Activated effector memory CD4-positive, alpha-beta T cell treated with Interleukin-2 at 50 U/mL for 16 hours (primary cell): ENCODE measurements at regions not wholly inside any gene's neighbourhood (a gene's known extent, or its start where the extent isn't known, plus 50 kb on each side); places are given as distances from the start of the nearest gene placed in this dataset.

Experiments used
- DNase-seq: peaks from one replicate; pipeline ENCODE4 v3.0.0-alpha.2; 2020

DNA sequence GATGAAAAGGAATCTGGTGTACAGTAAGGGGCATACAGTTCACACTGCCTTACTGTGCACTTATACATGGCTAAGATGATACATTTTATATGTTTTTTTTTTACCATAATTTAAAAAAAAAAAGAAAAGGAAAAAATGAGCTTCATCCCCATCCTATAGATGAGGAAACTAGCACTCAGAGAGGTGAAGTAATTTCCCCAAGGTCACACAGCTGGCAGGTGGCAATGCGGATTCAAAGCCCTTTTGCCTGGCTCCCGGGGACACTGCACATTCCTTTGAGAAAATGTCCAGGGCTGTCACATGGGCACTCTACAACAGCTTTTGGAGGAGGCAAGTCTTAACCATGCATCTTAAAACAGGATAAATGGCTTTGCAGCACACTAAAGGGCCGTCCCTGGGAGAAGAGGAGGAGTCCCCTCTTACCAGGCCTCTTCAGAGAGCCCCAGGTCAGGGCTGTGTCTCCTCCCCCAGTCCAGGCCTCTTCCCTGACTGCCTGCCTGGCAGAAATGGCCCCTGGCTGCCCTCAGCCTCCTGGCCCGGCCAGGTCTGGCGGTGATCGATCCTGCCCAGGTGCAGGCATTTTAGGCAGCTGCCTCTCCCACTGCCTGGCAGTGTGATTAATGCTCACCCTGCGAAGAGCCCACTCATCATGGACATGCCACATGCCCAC, 95.1 kb upstream of the LINGO1 start:
- DNase-seq, result no peak

DNA sequence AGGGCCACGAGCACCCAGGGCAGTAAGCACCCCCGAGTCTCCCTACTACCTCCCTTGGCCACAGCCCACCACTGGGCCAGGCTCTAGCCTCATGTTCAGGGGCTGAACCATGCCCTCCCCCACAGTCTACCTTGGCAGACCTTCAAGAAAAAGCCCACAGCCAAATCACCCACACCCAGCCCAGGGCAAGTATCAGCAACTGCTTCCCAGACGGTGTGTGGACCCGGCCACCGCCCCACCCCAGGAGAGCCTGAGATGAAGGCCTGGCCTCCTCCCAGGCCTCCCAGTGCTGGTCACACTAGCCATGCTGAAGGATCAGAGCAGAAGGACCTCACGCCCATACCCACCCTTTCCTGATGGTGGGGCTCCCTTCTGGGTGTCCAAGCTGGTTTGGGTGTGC, 92.0 kb upstream of the LINGO1 start:
- no peak for DNase-seq

DNA sequence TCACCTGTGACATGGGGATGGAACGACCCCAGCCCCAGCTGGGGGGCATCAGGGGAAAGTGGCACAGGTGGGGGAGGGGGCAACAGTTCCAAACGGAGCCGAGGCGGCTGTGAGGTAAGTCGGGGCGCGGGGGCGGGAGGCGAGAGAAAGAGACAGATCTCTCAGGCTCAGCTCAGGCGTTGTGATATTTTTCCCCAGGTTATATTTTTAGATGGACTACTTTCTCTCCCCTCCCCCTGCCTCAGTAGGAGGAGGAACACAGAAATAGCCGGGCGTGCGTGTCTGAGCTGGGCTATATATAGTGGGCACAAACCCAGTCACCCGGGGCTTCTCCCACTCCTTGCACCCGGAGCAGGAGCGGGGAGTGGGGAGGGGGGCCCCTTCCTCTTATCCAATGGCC, 91.0 kb upstream of the LINGO1 start:
- DNase-seq, result no peak

DNA sequence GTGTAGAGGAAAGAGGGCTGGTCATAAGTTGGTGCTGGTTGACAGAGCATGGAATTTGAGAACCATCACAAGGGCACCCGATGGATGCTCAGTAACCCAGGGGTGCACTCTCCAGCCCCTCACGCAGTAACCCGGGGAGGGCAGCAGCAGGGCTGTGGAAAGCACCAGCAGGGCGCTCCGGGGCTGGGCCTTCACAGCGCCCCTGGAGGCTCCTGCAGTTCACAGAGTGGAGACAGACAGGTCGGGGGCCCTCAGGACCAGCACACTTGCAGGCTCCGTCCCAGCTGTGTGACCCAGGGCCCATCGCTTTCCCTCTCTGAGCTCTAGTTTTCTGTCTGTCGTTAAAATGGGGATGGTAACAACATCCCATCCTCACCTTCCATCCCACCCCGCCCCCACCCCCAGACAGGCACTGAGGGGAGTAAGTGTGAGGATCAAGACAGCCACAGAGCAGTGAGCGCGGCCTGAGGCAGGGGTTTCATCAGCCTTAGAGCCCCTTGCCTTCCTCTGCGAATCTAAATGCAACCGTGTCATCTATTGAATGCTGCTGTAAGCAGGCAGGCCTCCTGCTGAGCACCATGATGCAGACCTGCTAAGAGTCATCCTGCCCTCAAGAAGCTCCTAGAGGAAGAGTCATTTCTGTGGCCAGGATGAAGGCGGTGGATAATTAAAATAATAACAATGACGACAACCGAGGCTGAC, 90.2 kb upstream of the LINGO1 start:
- DNase-seq, result no peak

DNA sequence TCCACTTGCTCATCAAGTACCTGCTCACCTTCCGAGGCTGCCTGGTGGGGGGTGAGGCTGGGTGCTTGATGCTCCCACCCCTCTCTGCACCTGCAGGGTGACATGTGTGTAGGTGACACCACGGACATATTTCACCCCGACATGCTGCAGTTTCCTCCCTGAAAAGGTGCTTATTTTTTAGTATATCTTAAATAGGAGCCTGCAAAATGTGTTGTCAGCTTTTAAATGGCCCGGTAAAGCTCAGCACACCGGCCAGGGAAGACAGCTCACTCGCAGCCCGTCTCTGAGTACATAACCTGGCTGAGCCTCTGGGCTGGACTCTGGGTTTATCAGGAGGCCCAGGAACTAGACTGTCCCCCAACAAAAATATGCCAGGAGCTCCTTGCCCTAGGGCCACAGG, 89.3 kb upstream of the LINGO1 start:
- no peak for DNase-seq

DNA sequence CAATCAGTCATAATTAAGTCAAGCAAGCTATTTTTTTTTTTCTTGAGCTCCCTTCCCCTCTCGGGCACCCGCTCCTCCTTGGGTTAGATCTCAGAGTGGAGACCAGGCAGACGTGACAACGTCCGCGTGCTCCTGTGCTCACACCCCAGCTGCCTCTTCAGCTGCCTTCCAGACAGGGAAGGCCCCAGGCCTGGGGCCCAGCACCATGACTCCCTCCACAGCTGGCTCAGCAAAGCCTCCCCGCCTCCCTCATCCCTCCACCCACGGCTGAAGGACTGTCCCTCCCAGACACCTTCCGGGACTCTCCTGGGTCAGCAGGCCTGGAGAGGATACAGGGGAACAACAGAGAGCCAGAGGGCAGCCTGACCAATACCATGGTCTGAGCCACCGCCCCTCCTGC, 87.9 kb upstream of the LINGO1 start:
- no peak for DNase-seq

DNA sequence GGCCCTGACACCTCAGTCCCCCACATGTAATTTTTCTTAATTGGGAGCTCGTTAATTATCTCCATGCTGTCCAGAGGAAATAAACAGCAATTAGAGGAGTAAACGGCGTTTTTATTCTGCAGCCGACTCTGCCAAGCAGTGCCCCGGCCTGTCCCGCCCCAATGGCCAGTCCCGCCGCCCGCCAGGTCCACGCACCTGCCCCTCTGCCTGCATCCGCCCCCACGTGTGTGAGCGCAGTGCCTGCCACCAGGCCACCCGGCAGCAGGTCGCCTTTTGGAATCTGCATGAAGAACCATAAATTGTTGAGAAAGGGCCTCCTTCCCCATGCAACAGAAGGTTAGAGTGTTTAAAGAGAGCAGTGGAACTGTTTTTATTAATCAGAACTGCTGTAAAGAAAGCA, 87.5 kb upstream of the LINGO1 start:
- DNase-seq, result no peak

DNA sequence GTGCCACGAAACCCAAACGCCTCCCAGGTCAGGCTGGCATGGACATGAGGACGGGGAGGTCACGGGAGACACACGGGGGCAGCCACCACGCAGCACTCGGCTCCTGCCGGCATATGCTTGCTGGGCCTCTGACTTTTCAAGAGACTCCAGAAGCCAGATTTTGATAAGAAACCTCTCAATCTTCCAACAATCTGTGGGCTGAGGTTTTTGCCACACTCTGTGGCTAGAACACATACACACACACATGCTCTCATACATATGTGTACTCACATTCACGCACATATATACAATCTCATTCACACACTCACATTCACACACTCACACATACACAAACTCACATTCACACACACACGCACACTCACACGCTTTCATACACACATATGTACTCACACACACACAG, 86.7 kb upstream of the LINGO1 start:
- no peak for DNase-seq

DNA sequence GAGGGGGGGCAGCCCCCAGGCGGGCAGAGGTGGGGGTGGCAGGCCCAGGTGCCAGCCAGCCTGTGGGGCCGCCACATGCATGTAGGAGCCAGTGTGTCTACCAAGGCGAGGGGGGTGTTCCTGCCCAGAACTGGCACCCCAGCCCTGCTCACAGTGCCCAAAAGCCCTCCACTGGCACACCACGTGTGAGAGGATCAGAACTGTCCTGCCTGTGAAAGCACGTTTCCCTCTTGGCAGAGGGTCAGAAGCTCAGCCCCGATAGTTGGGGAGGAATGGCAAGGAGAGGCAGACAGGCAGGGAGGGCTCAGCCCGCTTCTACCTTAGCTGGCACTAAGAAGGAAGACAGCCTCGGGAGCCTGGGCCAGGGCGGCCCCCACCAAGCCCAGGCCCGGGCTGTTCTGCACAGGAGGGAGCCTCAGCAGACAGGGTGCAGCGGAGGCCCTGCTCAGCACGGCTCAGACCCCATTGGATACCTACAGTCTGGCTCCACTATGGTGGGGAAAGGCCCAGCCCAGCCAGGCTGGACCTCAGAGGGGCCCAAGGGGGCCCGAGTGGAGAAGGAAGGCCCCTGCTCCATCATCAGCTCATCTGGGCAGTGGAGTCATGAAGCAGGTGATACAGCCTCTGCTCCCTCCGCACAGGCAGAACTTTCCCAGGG, 84.8 kb upstream of the LINGO1 start:
- DNase-seq, result no peak

DNA sequence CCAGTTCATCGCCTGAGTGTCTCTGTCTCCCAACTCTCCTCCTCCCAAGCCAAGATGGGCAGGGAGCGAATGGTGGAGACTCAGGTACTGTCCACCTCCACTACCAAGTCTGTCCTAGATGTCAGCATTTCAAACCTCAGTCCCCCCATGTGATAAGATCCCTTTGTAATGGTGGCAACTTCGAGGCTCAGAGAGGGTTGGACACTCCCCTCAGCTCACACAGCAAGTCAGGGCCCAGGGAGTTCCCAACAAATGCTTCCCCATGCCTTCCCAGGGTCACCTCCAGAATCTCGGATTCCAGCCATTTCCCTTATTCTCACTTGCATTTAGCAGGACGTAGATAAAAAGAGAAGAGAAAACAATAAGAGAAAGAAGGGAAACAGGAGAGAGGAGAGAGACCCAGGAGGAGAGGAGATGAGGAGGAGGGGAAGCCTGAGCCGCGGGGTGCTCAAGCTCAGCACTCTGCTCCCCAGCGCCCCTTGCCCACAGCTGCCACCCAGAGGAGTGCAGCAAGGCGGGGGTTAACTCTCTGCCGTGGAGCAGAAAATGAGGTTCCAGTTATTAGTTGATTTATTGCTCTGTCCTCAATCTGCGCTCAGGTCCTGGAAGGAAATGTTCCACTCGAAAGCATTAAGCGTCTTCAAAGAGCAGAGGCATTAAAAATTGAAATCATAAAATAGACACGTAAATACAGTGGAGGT, 84.1 kb upstream of the LINGO1 start:
- no peak for DNase-seq

DNA sequence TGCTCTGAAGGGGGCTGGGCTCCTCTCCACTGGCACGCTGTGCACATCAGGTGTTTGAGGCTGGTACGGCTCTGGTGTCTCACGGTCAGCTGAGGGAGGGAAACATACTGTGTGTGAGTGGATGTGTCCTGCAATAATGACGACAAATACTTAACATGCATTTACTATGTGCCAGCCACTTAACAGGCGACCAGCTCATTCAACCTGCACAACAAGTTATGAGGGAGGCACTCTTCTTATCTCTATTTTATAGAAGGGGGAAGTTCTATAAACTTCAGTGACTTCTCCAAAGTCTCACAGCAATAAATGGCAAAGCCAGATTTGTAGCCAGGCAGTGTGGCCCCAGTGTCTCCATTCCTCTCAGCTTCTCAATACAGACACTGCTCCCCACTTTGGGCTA, 83.1 kb upstream of the LINGO1 start:
- DNase-seq, result no peak

DNA sequence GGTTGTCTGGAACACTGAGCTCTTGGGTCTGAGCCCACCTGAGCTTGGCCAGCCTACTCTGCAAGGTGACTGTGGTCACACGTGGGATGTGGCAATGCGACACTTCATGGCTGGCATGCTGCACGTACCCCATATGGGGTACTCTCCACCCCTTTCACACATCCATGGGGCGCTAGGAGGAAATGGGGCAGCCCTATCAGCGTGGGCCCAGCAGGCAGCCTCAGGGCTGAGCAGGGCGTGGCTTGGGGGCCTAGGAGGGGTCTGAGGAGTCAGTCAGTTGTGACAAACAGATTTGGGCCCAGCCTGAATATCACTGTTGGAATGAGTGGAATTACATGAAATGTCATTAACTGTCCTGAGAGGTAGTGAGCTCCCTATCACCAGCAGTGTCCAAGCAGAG, 82.3 kb upstream of the LINGO1 start:
- no peak for DNase-seq

DNA sequence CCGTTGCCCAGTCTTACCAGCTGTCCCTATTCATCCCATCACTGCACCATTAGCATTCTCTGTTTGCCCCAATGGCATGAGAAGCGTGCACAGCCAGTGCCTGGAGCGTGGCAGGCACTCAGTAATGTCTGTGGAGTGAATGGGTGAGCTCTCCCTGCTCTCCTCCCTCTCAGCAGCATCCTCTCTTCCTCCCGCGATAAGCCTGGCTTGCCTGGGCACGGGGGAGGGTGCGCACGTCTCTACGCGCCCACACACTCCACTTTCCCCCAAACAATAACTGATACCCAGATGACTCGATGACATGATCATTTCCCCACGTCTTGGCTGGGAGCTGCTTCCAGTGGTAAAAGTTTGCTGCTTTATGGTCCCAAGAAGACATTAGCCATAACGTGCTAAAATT, 81.8 kb upstream of the LINGO1 start:
- no peak for DNase-seq

DNA sequence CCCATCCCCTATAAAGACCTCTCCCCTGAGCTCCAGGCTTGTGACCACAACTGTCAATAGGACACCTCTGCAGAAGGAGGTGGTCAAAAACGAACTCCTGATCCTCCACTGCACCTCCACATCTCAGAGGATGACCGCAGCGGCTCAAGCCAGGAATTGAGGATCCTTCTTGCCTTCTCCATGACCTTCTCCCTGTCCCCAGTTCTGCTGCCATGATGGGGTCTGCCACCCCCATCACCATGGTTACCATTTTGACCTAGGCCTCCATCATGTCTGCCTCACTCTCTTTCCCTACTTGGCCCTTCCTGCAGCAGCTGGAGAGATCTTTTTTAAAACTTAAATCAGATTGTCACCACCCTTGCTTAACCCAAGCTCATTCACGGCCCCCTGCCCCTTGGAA, 81.3 kb upstream of the LINGO1 start:
- DNase-seq, result no peak

DNA sequence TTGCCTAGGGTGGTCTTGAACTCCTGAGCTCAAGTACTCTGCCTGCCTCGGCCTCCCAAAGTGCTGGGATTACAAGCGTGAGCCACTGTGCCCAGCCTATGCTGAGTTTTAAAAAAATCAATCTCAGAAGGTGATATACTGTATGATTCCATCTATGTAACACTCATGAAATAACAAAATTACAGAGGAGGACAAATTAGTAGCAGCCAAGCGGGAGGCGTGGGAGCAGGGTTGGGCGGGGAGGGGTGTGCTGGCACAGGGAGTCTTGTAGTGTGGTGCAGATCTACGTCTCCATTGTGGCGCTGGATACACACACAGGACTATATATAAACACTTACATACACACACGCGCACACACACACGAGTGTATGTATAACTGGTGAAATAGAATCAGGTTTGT, 80.6 kb upstream of the LINGO1 start:
- DNase-seq, result no peak

DNA sequence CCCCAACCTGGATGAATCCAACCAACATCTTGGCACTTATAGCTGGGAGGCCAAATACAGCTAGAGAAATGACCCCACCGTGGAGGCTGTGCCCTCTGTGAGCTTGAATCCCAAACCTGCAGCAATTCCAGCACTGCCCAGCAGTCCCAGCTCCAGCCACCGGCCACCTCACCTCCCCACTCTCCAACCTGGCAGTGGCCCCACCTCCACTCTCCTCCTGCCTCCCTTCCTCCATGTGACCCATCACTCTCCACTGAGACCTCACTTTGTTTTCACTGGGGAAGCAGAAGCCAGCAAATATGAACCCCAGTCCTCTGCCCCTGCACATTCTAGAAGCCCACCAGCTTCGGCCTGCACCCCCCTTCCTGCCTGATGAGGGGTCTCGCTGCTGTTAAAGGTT, 79.7 kb upstream of the LINGO1 start:
- no peak for DNase-seq

DNA sequence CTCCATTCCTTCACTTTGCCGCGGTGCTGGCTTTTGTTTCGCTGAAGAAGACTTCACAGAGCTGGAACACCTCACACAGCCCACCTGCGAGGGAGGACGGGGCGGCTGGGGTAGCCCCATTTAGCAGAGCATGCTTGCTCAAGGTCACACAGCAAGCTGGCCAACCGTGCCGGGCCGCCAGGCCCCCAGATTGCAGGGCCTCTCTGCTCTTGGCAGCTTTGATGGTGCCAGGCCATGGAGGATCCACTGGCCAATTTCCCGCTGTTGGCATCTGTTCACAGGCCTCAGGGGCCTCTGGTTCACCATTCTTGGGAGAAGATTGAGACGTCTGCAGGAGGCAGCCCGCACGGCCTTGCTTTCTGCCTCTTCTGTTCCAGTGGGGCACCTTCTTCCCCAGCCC, 77.9 kb upstream of the LINGO1 start:
- DNase-seq, result no peak

DNA sequence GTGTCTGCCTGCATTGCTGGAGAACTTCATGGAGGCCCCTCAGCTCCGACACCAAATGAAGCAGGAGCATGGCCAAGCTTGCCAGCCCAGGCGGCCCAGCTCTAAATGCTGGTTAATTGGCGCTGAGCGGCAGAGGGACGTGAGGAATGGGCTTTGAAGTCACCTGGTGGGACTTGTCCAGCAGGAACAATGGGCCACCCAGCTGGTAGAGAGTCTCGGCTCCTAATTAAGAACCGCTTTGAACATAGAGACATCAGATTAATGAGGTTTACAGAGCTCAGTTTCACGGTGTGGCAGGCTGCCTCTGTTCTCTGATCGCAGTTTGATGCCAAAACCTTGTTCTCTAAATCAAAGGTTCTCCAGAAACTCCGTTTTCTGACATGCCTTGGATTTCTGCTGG, 77.5 kb upstream of the LINGO1 start:
- no peak for DNase-seq

DNA sequence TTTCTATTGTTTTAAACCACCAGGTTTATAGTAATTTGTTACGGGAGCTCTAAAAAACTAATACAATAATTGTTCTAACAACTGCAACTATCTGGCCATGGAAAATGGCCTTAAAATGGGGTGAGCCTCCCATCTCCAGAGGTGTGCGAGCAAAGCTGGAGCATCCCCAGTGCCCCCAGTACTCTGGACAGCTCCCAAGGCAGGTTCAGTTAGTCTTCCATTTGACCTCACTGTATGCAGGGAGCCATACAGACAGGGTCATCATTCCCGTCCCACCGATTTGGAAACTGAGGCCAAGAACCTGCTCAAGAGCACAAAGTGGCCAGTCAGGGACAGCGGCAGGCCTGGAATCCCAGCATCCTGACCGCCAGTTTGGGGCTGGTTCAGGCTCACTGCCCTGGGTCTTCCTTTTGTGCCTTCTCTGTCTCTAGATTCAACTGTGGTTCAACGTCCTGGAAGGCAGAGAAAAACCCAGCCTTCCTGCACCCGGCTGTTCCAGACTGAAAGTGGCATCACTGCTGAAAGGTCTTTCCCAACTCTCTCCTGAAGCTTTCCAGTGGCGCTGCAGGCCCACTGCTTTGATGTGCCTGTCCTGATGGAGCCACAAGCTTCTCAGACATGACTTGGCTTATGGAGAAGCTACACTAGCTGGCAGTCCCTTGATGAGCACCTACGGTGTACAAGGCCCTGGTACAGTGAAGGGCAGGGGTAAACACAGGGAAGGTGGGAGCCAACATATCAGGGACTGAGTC, 76.6 kb upstream of the LINGO1 start:
- DNase-seq, result no peak

DNA sequence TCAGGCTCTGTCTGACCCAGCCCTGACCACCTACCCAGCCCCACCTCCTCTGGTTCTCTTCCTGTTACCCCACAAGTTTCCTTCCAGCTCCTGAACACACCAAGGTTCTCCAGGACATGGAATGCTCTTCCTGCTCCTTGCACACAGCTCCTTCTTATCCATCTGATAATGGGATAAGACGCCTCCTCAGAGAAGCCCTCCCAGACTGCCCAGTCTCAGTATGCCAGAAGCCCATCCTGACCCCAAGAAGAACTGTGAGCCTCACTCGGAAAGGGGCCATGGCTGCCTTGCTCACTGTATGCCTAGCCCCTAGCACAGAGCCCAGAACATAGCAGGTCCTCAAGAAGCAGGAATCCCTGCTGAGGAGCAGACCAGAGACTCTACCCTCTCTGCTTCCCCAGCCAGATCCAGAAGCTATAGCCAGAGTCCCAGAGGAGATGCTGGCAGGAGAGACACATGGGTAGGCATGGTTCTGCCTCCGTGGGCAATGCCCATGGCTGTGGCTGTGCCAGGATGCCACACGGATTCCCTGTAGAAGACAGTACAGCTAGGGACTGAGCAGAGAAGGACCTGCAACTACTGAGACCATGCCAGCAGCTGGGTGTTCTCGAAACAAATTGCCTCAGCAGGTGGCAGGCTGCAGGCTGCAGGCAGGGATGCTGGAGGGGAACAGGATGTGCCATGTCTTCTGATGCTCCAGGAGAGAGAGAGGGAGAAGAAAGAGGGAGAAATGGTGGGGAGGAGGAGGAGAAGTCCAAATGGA, 74.0 kb upstream of the LINGO1 start:
- no peak for DNase-seq

DNA sequence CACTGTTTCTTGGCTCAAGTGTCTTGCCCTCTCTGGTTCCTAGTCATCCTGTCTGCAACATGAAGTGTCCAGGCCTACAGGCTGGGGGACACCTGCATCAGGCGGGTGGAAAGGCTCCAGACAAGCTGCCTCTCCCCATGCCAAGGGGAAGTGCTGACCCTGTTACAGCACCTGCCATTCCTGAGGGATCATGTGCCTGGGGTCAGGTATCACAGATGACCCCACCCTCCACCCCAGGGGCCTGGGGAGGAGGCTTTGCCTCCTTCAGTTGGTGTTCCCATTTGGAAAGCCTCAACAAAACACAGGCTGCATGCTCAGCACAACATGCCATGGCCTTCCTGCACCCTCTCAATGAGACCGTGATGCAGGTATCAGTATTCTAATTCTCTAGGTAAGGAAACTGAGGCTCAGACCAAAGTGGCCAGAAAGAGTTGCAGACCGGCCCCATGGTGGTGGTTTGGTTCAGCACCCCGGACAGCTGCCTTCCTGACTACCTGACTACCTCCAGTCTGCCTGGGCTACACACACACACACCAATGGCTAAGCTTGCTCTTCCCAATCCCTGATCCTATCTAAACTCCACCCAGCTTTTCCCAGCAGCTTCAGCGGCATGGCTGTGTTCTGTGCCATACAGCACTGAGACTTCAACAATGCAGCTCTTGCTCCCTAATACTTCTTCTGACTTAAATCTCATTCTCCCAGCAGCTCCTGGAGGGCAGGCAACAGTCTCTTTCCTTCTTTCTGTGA, 69.7 kb upstream of the LINGO1 start:
- DNase-seq, result no peak

DNA sequence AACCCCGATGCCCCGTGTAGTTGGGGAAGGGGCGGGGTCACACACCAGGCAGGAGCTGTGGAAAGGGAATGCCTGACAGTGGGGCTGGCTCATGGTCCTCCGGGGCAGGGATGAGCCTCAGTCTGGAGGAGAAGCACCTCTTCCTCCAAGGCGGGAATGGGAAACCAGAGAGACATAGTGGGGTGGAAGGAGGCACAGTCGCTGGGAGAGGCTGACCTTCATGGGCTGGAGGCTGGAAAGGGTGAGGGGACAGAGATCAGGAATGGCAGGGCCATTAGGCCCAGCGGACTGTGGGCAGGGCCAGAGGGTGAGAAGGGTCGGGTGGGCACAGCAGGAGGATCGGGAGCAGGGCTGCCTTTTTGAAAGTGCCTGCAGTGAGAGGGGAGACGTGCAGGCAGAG, 65.8 kb upstream of the LINGO1 start:
- no peak for DNase-seq
